ENCODE measurements at regions not wholly inside any gene's neighbourhood (a gene's known extent, or its start where the extent isn't known, plus 50 kb on each side); places are given as distances from the start of the nearest gene placed in this dataset.

- Histone ChIP-seq H3K9me3 (no peaks in the 10 kb centered on the region), H3K4me3 (no peak overlapping the region), H3K27me3 (ENCODE audit: insufficient read depth in 3 of 3, low read length in 2 of 3) (peaks cover 0 to 2% (median 0%) of the 10 kb centered on the region in 3 donors), H3K27ac (no peak overlapping the region), H3K4me1 (no peaks in the 10 kb centered on the region), H3K36me3 (ENCODE audit: insufficient read depth in 1 of 2, low read depth in 1 of 2) (no peaks in the 10 kb centered on the region)
- no peak for TF ChIP-seq CTCF (IDR thresholded peaks at IDR 0.05)
- ATAC-seq = no peak
- 37 to 46% (median 42%) methylated on average over 1 of the region's 1 CpG for WGBS, 3 donors
- intact Hi-C loops (cut with DNase I) = no loop called here
- no peak for DNase-seq
Observed at GRCh38 chr7:115099906-115100305, 178.0 kb downstream of the MDFIC start.

DNA sequence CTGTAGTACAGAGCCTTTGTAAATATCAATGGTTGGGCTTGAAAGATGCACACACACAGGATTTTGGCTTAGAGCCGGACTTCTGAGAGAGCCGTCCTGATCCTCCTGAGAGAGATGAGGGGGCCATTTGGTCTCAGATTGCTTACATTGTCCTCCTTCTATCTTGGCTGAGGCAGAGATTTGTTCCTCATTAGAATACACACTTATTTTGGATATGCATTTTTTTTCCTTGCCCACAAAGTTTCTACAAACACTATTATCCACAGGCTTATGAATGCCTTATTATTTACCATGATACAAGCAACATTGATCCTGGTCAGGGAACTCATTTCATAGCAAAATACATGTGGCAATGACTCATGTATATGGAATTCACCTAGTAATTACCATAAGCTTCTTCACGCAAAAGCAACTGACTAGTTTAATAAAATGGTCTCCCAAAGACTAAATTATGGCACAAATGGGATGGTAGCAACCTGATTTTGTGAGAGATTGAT, 175.3 kb downstream of the MDFIC start:
- no peak for ATAC-seq
- no peaks in the 10 kb centered on the region for H3K4me1 ChIP-seq
- no peak for TF ChIP-seq CTCF (IDR thresholded peaks at IDR 0.05)
- no peak for DNase-seq
- no peak overlapping the region for H3K4me3 ChIP-seq
- no peaks in the 10 kb centered on the region for H3K36me3 ChIP-seq (ENCODE audit: insufficient read depth in 1 of 2, low read depth in 1 of 2)
- no peak overlapping the region for H3K27ac ChIP-seq
- 30 to 46% (median 37%) methylated on average over 3 of the region's 3 CpGs for WGBS, 3 donors
- no peaks in the 10 kb centered on the region for H3K27me3 ChIP-seq (ENCODE audit: insufficient read depth in 3 of 3, low read length in 2 of 3)
- H3K9me3 ChIP-seq = no peaks in the 10 kb centered on the region
- intact Hi-C loops (cut with DNase I) = no loop called here

DNA sequence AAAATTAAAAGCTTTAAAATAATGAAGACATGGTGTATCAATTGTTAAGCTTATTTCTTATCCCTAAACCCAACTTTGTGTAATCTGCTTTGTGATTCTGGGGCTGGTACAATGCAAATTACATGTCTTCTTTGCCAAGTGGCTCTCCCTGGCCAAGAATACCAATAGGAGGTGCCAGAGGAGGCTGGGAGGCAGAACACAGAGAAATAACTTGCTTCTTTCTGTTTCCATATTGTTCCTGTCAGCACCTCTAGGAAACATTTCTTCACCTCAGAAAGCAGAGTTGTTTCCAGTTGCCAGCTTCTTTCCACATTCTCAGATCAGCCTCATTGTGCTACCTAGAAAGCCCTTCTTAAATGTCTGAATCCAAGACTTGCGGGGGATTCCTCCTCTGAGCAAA, 174.4 kb downstream of the MDFIC start:
- no peak for DNase-seq
- no peaks in the 10 kb centered on the region for H3K9me3 ChIP-seq
- 90 to 100% (median 95%) methylated on average over 1 of the region's 1 CpG for WGBS, 3 donors
- no peaks in the 10 kb centered on the region for H3K27me3 ChIP-seq (ENCODE audit: insufficient read depth in 3 of 3, low read length in 2 of 3)
- H3K4me1 ChIP-seq = no peaks in the 10 kb centered on the region
- no peak overlapping the region for H3K4me3 ChIP-seq
- ATAC-seq = no peak
- H3K36me3 ChIP-seq (ENCODE audit: insufficient read depth in 1 of 2, low read depth in 1 of 2) = no peaks in the 10 kb centered on the region
- TF ChIP-seq CTCF (IDR thresholded peaks at IDR 0.05) = no peak
- no peak overlapping the region for H3K27ac ChIP-seq
- intact Hi-C loops (cut with DNase I) = no loop called here

GRCh38 chr7:115094163-115094562, 172.3 kb downstream of the MDFIC start:
- no peak overlapping the region for H3K4me3 ChIP-seq
- no peak for ATAC-seq
- no peak for TF ChIP-seq CTCF (IDR thresholded peaks at IDR 0.05)
- WGBS, 3 donors = 95 to 96% (median 95%) methylated on average over 4 of the region's 4 CpGs
- H3K27me3 ChIP-seq (ENCODE audit: insufficient read depth in 3 of 3, low read length in 2 of 3) = no peaks in the 10 kb centered on the region
- DNase-seq = no peak
- H3K4me1 ChIP-seq = no peaks in the 10 kb centered on the region
- no peaks in the 10 kb centered on the region for H3K9me3 ChIP-seq
- H3K36me3 ChIP-seq (ENCODE audit: insufficient read depth in 1 of 2, low read depth in 1 of 2) = no peaks in the 10 kb centered on the region
- intact Hi-C loops (cut with DNase I) = no loop called here
- no peak overlapping the region for H3K27ac ChIP-seq

DNA sequence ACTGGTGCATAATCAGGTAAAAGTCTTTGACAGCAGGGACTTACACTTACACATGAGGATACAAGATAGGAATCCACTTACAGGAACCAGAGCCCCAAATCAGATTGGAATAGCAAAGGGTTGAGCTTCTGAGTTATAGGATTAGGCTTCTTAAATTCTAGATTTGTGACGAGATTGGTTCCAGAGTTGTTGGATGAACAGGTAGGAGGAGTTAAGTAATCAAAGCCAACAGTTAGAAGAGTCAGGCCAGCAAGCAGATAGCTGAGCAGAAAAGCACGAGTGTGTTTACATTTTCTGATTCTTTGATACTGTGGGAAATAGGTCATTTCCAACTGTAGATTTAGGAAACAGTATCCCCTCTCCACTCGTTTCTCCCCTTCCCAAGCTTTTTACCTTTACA, 167.0 kb downstream of the MDFIC start:
- no peak for ATAC-seq
- TF ChIP-seq CTCF (IDR thresholded peaks at IDR 0.05) = no peak
- Histone ChIP-seq H3K9me3 (no peaks in the 10 kb centered on the region), H3K4me3 (no peak overlapping the region), H3K27me3 (ENCODE audit: insufficient read depth in 3 of 3, low read length in 2 of 3) (peaks cover 0 to under 1% (median 0%) of the 10 kb centered on the region in 3 donors), H3K36me3 (ENCODE audit: insufficient read depth in 1 of 2, low read depth in 1 of 2) (no peaks in the 10 kb centered on the region), H3K27ac (no peak overlapping the region), H3K4me1 (peaks cover 6% of the 10 kb centered on the region)
- intact Hi-C loops (cut with DNase I) = no loop called here
- WGBS, 3 donors = 70 to 72% (median 72%) methylated on average over 3 of the region's 3 CpGs
- no peak for DNase-seq
